AG09319 (cell line): ENCODE measurements at regions not wholly inside any gene's neighbourhood (a gene's known extent, or its start where the extent isn't known, plus 50 kb on each side); places are given as distances from the start of the nearest gene placed in this dataset.

Experiments
- DNase-seq: peaks from one replicate; pipeline ENCODE4 v3.0.0-alpha.2; 2010; ENCODE audit warnings: low read depth; ENCODE audit errors: extremely low read depth
- CTCF ChIP-seq: IDR thresholded peaks from 2 replicates; pipeline ENCODE4 v1.5.1; 2011; ENCODE audit warnings: low read depth, mild to moderate bottlenecking, inconsistent platforms, low read length, moderate library complexity

GRCh38 chr11:112467721-112468120 is 207.1 kb upstream of the PLET1 start:
- TF ChIP-seq CTCF: no peak
- DNase-seq: no peak

- TF ChIP-seq CTCF: no peak
- no peak for DNase-seq
Measured at GRCh38 chr11:112469376-112469775, 208.7 kb upstream of the PLET1 start.

- DNase-seq: no peak
Measured at GRCh38 chr11:112470355-112470754, 209.7 kb upstream of the PLET1 start.

GRCh38 chr11:112471731-112472130 is 211.1 kb upstream of the PLET1 start:
- TF ChIP-seq CTCF: no peak
- no peak for DNase-seq

More at GRCh38 chr11:112470355-112470754, 209.7 kb upstream of the PLET1 start:
- TF ChIP-seq CTCF: no peak

- TF ChIP-seq CTCF: no peak
- DNase-seq: no peak
Measured at GRCh38 chr11:112477152-112477551, 216.5 kb upstream of the PLET1 start.

- DNase-seq: no peak
- TF ChIP-seq CTCF: no peak
Measured at GRCh38 chr11:112477581-112478317, 217.1 kb upstream of the PLET1 start.

- no peak for TF ChIP-seq CTCF
- no peak for DNase-seq
Measured at GRCh38 chr11:112478806-112479205, 218.1 kb upstream of the PLET1 start.
